PC-9 (cell line): ENCODE measurements at regions not wholly inside any gene's neighbourhood (a gene's known extent, or its start where the extent isn't known, plus 50 kb on each side); places are given as distances from the start of the nearest gene placed in this dataset.
"Not testable (repeated sequence)": the region's sequence is repeated elsewhere in the genome, so short reads cannot be mapped to it uniquely, and the experiment has no call there.

ENCODE experiments used
- EZH2 ChIP-seq: fragments of 200-600 bp; sonication (generic); IDR thresholded peaks from 2 replicates; pipeline ENCODE4 v1.8.0; 2017; ENCODE audit warnings: antibody characterized with exemption, low read depth
- TF ChIP-seq, protein P1 (sequence below): fragments of 200-600 bp; sonication (generic); conservative IDR thresholded peaks from 2 replicates; pipeline ENCODE4 v1.6.1; 2017; ENCODE audit warnings: mixed run types, antibody characterized with exemption, mild to moderate bottlenecking, moderate library complexity

DNA sequence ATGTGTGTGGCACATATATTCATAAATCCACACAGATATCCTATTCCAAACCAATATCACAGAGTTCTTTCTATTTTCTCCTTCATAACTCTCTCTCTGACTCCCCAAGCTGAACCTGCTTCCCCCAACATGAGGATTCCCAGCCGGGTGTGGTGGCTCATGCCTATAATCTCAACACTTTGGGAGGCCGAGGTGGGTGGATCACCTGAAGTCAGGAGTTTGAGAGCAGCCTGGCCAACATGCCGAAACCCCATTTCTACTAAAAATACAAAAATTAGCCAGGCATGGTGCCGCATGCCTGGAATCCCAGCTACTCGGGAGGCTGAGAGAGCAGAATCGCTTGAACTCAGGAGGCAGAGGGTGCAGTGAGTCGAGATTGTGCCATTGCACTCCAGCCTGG lies 86.3 kb upstream of the GLI2 start:
- TF ChIP-seq, protein P1, sequence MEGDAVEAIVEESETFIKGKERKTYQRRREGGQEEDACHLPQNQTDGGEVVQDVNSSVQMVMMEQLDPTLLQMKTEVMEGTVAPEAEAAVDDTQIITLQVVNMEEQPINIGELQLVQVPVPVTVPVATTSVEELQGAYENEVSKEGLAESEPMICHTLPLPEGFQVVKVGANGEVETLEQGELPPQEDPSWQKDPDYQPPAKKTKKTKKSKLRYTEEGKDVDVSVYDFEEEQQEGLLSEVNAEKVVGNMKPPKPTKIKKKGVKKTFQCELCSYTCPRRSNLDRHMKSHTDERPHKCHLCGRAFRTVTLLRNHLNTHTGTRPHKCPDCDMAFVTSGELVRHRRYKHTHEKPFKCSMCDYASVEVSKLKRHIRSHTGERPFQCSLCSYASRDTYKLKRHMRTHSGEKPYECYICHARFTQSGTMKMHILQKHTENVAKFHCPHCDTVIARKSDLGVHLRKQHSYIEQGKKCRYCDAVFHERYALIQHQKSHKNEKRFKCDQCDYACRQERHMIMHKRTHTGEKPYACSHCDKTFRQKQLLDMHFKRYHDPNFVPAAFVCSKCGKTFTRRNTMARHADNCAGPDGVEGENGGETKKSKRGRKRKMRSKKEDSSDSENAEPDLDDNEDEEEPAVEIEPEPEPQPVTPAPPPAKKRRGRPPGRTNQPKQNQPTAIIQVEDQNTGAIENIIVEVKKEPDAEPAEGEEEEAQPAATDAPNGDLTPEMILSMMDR = not testable (repeated sequence)
- TF ChIP-seq EZH2 = not testable (repeated sequence)
